HG03354 (cell line): ENCODE measurements at regions not wholly inside any gene's neighbourhood (a gene's known extent, or its start where the extent isn't known, plus 50 kb on each side); places are given as distances from the start of the nearest gene placed in this dataset.

Experiments
- ATAC-seq: cut with Tn5 transposase; IDR thresholded peaks from one replicate; pipeline ENCODE4 v1.9.1; 2021; ENCODE audit warnings: mild to moderate bottlenecking; ENCODE audit not compliant: unreplicated experiment, poor library complexity, severe bottlenecking

DNA sequence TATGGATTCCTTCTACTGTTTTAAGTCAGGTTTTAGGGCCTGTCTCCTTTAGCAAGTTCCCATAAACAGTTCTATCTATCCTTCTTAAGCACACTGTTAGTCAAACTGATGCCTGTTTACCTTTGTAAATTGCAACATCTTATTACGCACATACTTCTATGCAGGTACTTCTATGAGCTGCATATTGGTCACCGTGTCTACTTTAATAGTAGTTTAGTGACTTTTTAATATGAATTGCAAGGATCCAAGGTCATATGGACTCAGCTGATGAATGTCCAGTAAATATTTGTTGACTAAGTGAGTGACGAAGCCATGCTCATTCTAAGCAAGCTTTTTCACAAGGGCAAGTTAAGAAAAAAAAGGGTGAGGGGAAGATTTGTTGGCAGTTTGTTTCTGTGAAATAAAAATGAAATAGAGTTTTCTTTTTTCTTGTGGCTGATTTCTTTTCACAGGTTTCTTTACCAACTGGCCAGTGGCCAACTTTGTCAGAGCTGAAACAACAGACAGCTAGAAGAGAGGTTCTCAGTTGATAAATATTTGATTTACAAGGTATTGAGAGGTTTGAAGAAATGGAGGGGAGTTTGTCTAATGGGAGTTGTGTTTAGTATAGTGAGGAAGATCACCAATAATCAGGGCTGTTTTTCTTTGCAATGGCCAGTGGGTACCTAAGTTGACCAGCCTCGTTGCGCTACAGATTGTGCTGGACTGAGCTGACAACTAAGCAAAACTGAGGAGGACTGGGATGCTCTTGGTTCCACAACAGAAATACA, 141.1 kb downstream of the SLC15A5 start:
- ATAC-seq = no peak

- no peak for ATAC-seq
Observed at GRCh38 chr12:16135323-16135722, 142.2 kb downstream of the SLC15A5 start.

- ATAC-seq = no peak
Observed at GRCh38 chr12:16130343-16130742, 147.1 kb downstream of the SLC15A5 start.

GRCh38 chr12:16121953-16122352, 155.5 kb downstream of the SLC15A5 start:
- ATAC-seq = no peak

GRCh38 chr12:16119618-16120415, 157.7 kb downstream of the SLC15A5 start:
- no peak for ATAC-seq

- ATAC-seq = no peak
Observed at GRCh38 chr12:16118586-16118985, 158.9 kb downstream of the SLC15A5 start.

DNA sequence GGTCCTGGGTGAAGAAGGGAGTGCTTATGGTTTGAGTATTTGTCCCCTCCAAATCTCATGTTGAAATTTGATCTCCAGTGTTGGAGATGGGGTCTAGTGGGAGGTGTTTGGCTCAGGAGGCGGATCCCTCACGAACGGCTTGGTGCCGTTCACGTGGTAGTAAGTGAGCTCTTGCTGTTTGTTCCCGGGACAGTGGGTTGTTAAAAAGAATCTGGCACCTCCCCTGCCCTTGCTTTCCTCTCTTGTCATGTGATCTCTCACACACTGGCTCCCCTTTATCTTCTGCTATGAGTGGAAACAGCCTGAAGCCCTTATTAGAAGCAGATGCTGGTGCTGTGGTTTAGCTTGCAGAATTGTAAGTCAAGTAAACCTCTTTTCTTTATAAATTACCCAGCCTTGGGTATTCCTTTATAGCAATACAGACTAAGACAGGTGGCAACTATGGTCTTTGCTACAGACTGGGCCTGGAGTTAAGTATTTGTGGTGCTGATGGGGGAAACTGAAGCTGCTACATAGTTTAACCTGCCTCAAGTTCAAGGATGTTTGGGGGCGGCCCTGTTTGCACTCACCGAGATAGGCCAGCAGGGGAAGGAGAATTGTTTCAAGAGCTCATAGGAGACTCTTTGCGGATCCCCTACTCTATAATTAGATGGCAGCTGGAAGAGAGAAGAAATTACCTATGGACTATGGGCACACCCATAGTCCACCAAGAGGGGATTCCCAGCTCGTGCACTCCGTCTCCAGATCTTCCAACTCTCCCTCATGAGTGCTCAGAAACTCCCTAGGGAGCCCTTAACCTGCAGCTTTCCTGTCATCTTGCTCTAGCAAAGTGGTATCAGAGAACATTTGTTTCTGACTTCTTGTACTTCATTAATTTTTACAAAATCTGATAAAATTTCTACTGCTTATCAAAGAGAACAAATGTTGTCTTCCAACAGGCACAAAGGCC, 164.6 kb downstream of the SLC15A5 start:
- ATAC-seq = no peak

- no peak for ATAC-seq
Observed at GRCh38 chr12:16112130-16112529, 165.4 kb downstream of the SLC15A5 start.

DNA sequence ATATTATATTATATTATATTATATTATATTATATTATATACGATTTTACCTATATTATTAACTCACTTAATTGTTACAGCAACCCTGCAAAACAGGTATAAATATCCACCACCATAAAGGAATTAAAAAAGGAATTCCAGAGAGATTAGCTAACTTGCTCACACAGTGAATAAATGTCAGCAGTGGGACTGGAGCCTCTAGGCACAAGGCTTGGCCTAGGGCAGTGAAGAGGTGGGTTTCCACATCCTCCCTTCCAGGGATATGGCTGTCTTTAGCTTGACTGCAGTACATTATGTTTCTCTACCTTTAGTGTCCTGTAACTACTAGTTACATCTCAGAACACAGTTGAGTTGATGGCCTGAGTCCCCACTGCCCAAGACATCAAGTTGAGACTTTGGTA, 166.9 kb downstream of the SLC15A5 start:
- ATAC-seq = no peak

GRCh38 chr12:16103851-16104250, 173.6 kb downstream of the SLC15A5 start:
- no peak for ATAC-seq

DNA sequence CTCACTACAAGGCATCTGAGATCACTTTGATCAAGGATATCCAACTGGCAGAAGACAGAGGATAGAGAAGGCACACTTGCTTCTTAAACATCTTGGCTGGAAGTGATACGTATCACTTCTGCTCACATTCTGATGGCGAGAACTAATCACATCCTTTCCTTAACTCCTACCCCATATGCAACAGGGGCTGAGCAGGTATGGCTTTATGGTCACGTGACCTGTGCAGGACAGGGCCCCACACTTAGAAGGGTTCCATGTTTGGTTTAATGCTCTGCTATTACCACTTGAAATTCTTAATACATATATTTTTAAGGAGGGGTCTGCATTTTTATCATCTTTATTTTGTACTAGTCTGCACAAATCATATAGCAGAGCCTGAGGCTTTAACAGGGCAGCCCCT, 177.3 kb downstream of the SLC15A5 start:
- no peak for ATAC-seq

DNA sequence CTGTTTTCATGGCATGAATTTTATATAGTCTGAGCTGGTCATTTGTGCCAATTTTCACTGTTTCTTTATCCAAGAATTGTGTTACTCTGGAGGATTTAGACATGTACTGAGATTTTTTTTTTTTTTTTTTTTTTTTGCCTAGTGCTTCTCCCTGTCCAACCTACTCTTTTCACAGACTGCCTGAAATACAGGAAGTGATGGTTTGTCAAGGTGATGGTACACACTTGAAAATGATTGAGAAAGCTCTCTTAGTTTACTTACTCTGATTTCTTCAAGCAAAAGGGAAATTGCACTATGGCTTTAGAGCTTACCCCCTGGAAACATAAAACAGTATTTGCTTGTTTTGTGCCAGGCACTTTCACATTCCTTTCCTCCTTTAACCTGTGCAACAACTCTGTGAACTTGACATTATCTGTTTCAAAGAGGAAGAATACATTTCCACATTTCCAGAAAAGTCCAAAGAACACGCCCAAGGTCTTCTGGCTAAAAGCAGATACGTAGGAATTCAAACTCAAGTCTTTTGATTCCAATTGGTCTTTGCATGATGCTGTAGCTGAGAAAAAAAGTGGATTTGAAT, 181.1 kb downstream of the SLC15A5 start:
- ATAC-seq = no peak

GRCh38 chr12:16095531-16096110, 181.9 kb downstream of the SLC15A5 start:
- ATAC-seq = no peak

GRCh38 chr12:16094437-16094836, 183.0 kb downstream of the SLC15A5 start:
- ATAC-seq = peak; percentile 75

DNA sequence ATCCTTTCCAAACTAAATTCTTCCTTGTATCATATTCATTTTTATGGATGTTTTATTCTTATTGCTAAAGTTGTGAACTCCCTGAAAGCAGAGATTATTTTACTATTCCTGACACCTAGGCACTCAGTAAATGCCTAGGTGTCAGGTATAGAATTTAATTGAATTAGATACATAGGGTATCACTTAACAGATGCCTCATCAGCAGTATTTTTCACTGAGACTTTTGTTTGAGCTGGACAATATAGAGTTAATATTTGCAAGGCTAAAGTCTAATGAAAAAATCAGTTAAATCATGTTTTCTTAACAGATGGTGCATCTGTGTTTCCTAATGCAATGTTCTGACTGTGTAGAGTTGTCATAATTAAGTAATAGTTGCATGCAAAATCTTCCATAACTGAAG, 182.7 kb downstream of the DERA start:
- no peak for ATAC-seq

DNA sequence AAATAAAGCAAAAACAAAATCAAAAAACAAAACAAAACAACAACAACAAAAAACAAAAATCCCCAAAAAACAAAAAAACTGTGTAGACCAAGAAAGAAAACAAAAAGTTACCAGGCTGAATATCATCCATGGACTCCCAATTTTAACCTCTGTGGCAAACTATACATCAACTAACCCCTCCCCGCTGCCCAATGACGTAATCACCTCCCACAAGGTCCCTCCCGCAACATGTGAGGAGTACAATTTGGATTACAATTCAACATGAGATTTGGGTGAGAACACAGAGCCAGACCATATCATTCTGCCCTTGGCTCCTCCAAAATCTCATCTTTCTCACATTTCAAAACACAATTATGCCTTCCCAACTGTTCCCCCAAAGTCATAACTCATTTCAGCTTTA, 179.8 kb downstream of the DERA start:
- ATAC-seq = no peak

DNA sequence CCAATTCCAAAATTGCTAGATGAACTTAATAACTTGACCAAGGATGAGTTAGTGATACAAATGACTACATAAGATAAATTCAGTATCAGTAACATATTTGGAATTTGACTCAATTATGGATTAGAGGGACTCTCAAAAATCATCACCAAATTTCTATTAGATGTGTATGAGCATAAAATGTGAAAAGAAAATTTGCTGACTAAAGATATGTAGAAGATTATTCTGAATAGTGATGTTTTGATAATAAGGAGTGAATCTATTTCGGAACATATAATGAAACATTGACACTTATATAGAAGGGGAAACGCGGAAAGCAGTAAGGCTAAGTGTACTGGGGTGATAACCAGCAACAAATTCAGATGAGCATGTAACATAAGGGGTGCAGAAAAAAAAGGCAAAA, 177.3 kb downstream of the DERA start:
- ATAC-seq = no peak
